GM23338 (cell line): ENCODE measurements at regions not wholly inside any gene's neighbourhood (a gene's known extent, or its start where the extent isn't known, plus 50 kb on each side); places are given as distances from the start of the nearest gene placed in this dataset.

Source experiments
- ATAC-seq: fragments of 200-7000 bp; cut with Tn5 transposase; 3 replicates; pipeline ENCODE4 v1.9.1; 2020
- DNase-seq: peaks from one replicate; pipeline ENCODE4 v3.0.0-alpha.2; 2015; ENCODE audit warnings: low spot score
- H2AFZ ChIP-seq: fragments of 200-600 bp; sonication (generic); 2 replicates; pipeline ENCODE4 v1.8.0; 2016; ENCODE audit warnings: antibody characterized with exemption, mild to moderate bottlenecking, moderate library complexity
- H3F3A ChIP-seq: fragments of 200-600 bp; sonication (generic); replicated peaks from 2 replicates; pipeline ENCODE4 v1.8.0; 2017; ENCODE audit warnings: antibody characterized with exemption, mixed run types, low read depth
- H3K27ac ChIP-seq: fragments of 200-600 bp; sonication (generic); 2 replicates; pipeline ENCODE4 v1.6.1; 2016; ENCODE audit warnings: low read depth
- H3K27me3 ChIP-seq: fragments of 200-600 bp; sonication (generic); 2 replicates; pipeline ENCODE4 v1.8.0; 2016; ENCODE audit warnings: mild to moderate bottlenecking, mixed run types, moderate library complexity; ENCODE audit not compliant: insufficient read depth
- H3K36me3 ChIP-seq: fragments of 200-600 bp; sonication (generic); 2 replicates; pipeline ENCODE4 v1.8.0; 2016; ENCODE audit warnings: mild to moderate bottlenecking; ENCODE audit not compliant: insufficient read depth
- H3K4me1 ChIP-seq: fragments of 200-600 bp; sonication (generic); 2 replicates; pipeline ENCODE4 v1.8.0; 2016; ENCODE audit warnings: mild to moderate bottlenecking, moderate library complexity; ENCODE audit not compliant: insufficient read depth
- H3K4me2 ChIP-seq: fragments of 200-600 bp; sonication (generic); 2 replicates; pipeline ENCODE4 v1.7.1; 2017; ENCODE audit warnings: mixed run types
- H3K4me3 ChIP-seq: fragments of 200-600 bp; sonication (generic); 2 replicates; pipeline ENCODE4 v1.6.1; 2016; ENCODE audit warnings: mixed run types
- H3K79me2 ChIP-seq: fragments of 200-600 bp; sonication (generic); replicated peaks from 2 replicates; pipeline ENCODE4 v1.8.0; 2017; ENCODE audit warnings: mild to moderate bottlenecking; ENCODE audit not compliant: insufficient read depth
- H3K9me2 ChIP-seq: fragments of 200-600 bp; sonication (generic); 2 replicates; pipeline ENCODE4 v1.8.0; 2017; ENCODE audit not compliant: insufficient read depth
- H4K20me1 ChIP-seq: fragments of 200-600 bp; sonication (generic); replicated peaks from 2 replicates; pipeline ENCODE4 v1.8.0; 2017; ENCODE audit warnings: mild to moderate bottlenecking; ENCODE audit not compliant: insufficient read depth
- H3K27ac Mint-ChIP-seq: 2 replicates; pipeline ENCODE4 v1.8.0; 2020; ENCODE audit warnings: inconsistent platforms, mild to moderate bottlenecking, moderate library complexity, mixed read lengths
- H3K27me3 Mint-ChIP-seq: 3 replicates; pipeline ENCODE4 v1.8.0; 2022; ENCODE audit warnings: low read depth, mild to moderate bottlenecking, moderate library complexity, mixed read lengths, inconsistent platforms; ENCODE audit not compliant: insufficient read depth, poor library complexity
- H3K36me3 Mint-ChIP-seq: 3 replicates; pipeline ENCODE4 v1.8.0; 2021; ENCODE audit warnings: low read depth, mild to moderate bottlenecking, inconsistent platforms, moderate library complexity, mixed read lengths
- H3K4me1 Mint-ChIP-seq: 3 replicates; pipeline ENCODE4 v1.8.0; 2020; ENCODE audit warnings: mild to moderate bottlenecking, inconsistent platforms, mixed read lengths
- H3K4me3 Mint-ChIP-seq: 3 replicates; pipeline ENCODE4 v1.8.0; 2021; ENCODE audit warnings: moderate library complexity, mild to moderate bottlenecking, inconsistent platforms, mixed read lengths
- H3K9me3 Mint-ChIP-seq: 3 replicates; pipeline ENCODE4 v1.8.0; 2020; ENCODE audit warnings: moderate library complexity, mild to moderate bottlenecking, inconsistent platforms, mixed read lengths
- CTCF ChIP-seq, 2 experiments: fragments of 200-600 bp in 1 of 2; sonication (generic) in 1 of 2; conservative IDR thresholded peaks; 2 replicates each; pipeline versions ENCODE4 v1.5.1 to v1.6.1; 2016 to 2017; ENCODE audit warnings: antibody characterized with exemption in 2 of 2, low read depth in 2 of 2, mild to moderate bottlenecking in 2 of 2, moderate library complexity in 1 of 2
- ETS1 ChIP-seq: IDR thresholded peaks from 2 replicates; pipeline ENCODE4 v1.6.1; 2016; ENCODE audit warnings: antibody characterized with exemption
- EZH2 ChIP-seq: fragments of 200-600 bp; sonication (generic); IDR thresholded peaks from one replicate; pipeline ENCODE4 v1.8.0; 2017; ENCODE audit warnings: antibody characterized with exemption, mild to moderate bottlenecking, low read depth; ENCODE audit not compliant: unreplicated experiment
- EZH2phosphoT487 ChIP-seq: fragments of 200-600 bp; sonication (generic); IDR thresholded peaks from one replicate; pipeline ENCODE4 v1.8.1; 2018; ENCODE audit warnings: antibody characterized with exemption; ENCODE audit not compliant: unreplicated experiment
- JUNB ChIP-seq: IDR thresholded peaks from one replicate; pipeline ENCODE4 v1.6.1; 2016; ENCODE audit warnings: antibody characterized with exemption; ENCODE audit not compliant: unreplicated experiment
- NANOG ChIP-seq: IDR thresholded peaks from 2 replicates; pipeline ENCODE4 v1.6.1; 2016; ENCODE audit warnings: antibody characterized with exemption, borderline replicate concordance
- POLR2AphosphoS5 ChIP-seq: IDR thresholded peaks from 2 replicates; pipeline ENCODE4 v1.6.1; 2016; ENCODE audit warnings: antibody characterized with exemption, low read depth
- STAT1 ChIP-seq: IDR thresholded peaks from one replicate; pipeline ENCODE4 v1.6.1; 2016; ENCODE audit warnings: antibody characterized with exemption; ENCODE audit not compliant: unreplicated experiment
- ZNF114 ChIP-seq: fragments of 250-450 bp; sonication (Bioruptor Pico); IDR thresholded peaks from 2 replicates; pipeline ENCODE4 v1.5.0; 2020; ENCODE audit warnings: mild to moderate bottlenecking, moderate library complexity
- ZNF331 ChIP-seq: fragments of 250-450 bp; sonication (Bioruptor Pico); IDR thresholded peaks from 2 replicates; pipeline ENCODE4 v1.5.0; 2020; ENCODE audit warnings: low read depth, mild to moderate bottlenecking, moderate library complexity
- ZNF462 ChIP-seq: fragments of 250-450 bp; sonication (Bioruptor Pico); IDR thresholded peaks from 2 replicates; pipeline ENCODE4 v1.5.0; 2020; ENCODE audit warnings: mild to moderate bottlenecking, moderate library complexity
- TF ChIP-seq, protein P1 (sequence below): IDR thresholded peaks from one replicate; pipeline ENCODE4 v1.6.1; 2018; ENCODE audit warnings: antibody characterized with exemption; ENCODE audit not compliant: unreplicated experiment

DNA sequence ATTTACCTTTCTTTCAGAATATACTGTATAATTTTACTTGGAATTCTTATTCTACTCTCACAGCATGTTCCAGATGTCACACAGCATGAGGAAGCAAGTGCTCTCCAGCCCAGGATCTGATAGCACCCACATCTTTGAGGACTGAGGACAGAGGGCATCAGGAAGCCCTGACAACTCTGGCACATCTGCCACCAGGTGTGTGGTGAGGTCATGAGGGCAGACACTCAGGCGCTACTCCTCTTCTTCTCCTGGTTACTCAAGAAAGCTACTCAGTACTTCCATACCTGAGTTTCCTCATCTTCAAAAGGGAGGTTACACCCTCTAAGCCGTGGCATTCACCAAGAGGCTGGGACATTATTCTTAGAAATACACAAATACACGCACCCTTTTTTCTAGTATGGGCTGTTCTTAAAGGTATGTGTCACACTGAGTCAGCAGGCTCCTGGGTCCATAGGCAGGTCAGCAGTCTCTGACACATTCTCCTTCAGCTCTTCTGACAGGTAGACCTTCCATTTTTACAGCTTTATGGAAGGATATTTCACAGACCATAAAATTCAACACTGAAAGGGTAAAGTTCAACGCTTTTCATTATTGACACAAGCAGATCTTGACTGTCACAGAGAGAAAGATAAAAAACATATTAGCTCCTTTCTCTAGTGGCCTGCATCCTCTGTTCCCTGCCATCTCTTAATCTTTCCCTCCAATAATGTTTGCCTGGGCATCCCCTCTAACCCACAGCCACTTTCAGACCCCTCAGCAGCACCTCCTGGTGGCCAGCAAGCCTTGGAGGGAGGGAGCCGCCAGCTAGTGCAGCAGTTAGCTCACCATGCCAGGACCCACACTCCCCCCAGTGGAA, 103.2 kb upstream of the TJP1 start:
- TF ChIP-seq, protein P1, sequence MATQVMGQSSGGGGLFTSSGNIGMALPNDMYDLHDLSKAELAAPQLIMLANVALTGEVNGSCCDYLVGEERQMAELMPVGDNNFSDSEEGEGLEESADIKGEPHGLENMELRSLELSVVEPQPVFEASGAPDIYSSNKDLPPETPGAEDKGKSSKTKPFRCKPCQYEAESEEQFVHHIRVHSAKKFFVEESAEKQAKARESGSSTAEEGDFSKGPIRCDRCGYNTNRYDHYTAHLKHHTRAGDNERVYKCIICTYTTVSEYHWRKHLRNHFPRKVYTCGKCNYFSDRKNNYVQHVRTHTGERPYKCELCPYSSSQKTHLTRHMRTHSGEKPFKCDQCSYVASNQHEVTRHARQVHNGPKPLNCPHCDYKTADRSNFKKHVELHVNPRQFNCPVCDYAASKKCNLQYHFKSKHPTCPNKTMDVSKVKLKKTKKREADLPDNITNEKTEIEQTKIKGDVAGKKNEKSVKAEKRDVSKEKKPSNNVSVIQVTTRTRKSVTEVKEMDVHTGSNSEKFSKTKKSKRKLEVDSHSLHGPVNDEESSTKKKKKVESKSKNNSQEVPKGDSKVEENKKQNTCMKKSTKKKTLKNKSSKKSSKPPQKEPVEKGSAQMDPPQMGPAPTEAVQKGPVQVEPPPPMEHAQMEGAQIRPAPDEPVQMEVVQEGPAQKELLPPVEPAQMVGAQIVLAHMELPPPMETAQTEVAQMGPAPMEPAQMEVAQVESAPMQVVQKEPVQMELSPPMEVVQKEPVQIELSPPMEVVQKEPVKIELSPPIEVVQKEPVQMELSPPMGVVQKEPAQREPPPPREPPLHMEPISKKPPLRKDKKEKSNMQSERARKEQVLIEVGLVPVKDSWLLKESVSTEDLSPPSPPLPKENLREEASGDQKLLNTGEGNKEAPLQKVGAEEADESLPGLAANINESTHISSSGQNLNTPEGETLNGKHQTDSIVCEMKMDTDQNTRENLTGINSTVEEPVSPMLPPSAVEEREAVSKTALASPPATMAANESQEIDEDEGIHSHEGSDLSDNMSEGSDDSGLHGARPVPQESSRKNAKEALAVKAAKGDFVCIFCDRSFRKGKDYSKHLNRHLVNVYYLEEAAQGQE, result no peak
- no peak for TF ChIP-seq ZNF331 (CRISPR knock-in tag)
- TF ChIP-seq ZNF114 (CRISPR knock-in tag), result no peak
- TF ChIP-seq CTCF (conservative IDR thresholded peaks at IDR 0.05; ENCODE audit: low read depth in 2 of 2), result peak; percentile 98 to 100
- TF ChIP-seq EZH2, result no peak
- no peak for TF ChIP-seq EZH2phosphoT487
- 0 out of 2 replicates have a peak, but pooled peaks have one; percentile 3 for TF ChIP-seq POLR2AphosphoS5
- no peak for TF ChIP-seq NANOG
- TF ChIP-seq ZNF462 (CRISPR knock-in tag), result no peak
- TF ChIP-seq JUNB, result no peak
- no peak for TF ChIP-seq STAT1
- no peak for TF ChIP-seq ETS1
- ATAC-seq, result peak; percentile 88

More for the DNA sequence above, 103.2 kb upstream of the TJP1 start:
- Histone ChIP-seq H4K20me1 (no peaks in the 10 kb centered on the region), H3K79me2 (no peaks in the 10 kb centered on the region), H3K4me3 (no peak overlapping the region), H3F3A (no peaks in the 10 kb centered on the region), H3K27me3 (no peaks in the 10 kb centered on the region), H3K36me3 (no peaks in the 10 kb centered on the region), H3K9me2 (no peaks in the 10 kb centered on the region), H2AFZ (no peak overlapping the region), H3K4me2 (no peak overlapping the region), H3K27ac (peak overlapping the region; percentile 61), H3K4me1 (peaks cover 28% of the 10 kb centered on the region)
- DNase-seq, result peak; percentile 93
- H3K4me1 Mint-ChIP-seq, result peaks cover 35% of the 10 kb centered on the region
- no peak overlapping the region for H3K4me3 Mint-ChIP-seq
- H3K36me3 Mint-ChIP-seq, result no peaks in the 10 kb centered on the region
- H3K27ac Mint-ChIP-seq, result peak overlapping the region; percentile 38; the same call in 1 of the 2 replicates
- H3K9me3 Mint-ChIP-seq, result no peaks in the 10 kb centered on the region
- peaks cover 10% of the 10 kb centered on the region for H3K27me3 Mint-ChIP-seq
